C1 segment of cervical spinal cord (tissue), 14 donors: ENCODE measurements at regions not wholly inside any gene's neighbourhood (a gene's known extent, or its start where the extent isn't known, plus 50 kb on each side); places are given as distances from the start of the nearest gene placed in this dataset.

Experiments used
- DNase-seq, 14 donors: peaks; one replicate each; lab custom pipeline; 2025; lab: John Stamatoyannopoulos, UW

DNA sequence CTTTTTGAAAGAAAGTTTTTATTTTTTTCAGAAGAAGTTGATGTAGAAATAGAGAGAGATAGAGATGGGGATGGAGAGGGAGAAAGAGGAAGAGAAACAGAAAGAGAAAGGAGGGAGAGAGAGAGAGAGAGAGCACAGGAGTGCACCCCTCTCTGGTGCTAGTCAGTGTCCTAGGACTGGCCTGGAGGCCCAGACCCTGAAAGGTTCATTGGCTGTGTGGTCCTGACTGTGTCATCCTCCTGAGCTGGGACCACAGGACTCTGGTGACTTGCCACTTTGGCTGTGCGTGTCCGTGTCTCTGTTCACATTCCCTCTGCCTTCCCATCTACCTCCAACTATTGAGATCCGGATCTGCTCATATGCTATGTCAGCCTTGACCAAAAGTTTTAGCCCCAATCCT, 62.1 kb upstream of the SHH start:
- DNase-seq = no peak

- no peak for DNase-seq
Measured at GRCh38 chr7:155874010-155874409, 61.7 kb upstream of the SHH start.

GRCh38 chr7:155872678-155873369, 60.6 kb upstream of the SHH start:
- DNase-seq = no peak

GRCh38 chr7:155871211-155871610, 58.9 kb upstream of the SHH start:
- DNase-seq = no peak

DNA sequence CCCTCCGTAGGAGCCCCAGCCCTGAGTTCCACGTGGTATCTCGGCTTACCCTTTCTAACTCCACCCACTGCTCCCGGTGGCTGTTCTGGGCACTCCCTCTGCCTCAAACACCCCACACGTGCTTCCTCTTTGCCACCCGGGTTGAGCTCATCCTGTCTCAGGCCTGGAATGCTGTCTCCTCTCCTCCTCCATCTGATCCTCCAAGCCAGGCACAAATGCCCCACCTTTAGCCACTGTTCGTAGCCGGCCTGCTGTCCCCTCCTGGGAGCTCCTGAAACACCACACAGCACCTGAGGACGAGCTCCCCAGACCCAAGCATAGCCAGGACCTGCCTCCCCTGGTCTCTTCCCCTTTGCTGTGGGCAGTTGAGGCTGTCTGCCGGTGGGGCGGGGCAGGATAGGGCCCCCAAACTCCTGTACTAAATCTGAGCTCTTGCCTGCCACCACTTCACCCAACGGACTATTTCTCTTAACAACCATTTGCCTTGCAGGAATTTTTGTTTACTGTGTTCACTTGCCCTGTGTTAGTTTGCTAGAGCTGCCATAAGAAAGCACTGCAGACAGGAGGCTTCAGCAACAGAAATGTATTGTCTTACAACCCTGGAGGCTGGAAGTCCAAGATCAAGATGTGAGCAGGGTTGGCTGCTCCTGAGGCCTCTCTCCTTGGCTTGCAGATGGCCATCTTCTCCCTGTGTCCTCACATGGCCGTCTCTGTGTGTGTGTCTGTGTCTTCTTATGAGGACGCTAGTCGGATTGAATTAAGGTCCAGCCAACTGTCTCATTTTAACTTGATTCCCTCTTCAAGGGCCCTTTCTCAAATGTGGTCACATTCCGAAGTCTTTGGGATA, 58.3 kb upstream of the SHH start:
- DNase-seq = no peak

- no peak for DNase-seq
Measured at GRCh38 chr7:155869784-155870076, 57.5 kb upstream of the SHH start.

DNA sequence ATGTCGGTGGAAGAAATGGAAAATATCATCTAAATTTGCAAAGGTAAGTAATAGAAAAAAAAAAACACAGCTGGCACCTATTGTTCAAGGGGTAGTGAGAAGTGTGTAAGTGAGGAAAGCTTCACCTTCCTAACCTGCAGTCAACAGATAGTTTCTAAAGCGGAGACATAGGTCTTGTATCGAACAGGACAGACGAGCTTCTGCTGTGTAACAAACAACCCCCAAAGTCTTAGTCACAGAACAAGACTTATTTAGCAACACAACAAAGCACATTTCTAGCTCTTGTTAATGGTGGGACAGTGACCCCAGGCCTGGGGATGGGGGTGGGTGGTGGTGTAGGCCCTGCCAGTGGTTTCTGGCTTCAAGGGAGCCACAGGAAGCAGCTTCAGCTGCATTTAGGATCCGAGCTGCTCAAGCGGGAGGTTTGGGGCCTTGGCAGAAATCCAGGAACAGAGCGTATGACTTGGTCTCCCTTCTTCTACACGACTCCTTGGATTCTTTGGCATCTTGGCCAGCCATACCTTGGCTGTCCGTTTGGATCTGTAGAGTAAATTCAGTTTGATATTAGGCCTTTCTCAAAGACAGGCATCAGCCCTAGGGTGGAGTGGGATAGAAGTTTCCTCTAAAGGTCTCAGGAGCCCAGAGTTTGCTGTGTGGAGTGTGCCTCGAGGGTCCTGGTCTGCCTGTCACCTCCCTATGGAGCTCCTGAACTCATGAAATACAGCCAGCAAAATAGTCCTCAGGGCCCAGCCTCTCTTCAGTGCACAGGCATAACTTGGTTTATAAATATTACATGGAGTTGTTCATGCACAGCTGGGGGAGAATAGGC, 56.9 kb upstream of the SHH start:
- no peak for DNase-seq

- no peak for DNase-seq
Measured at GRCh38 chr7:155867734-155868400, 55.6 kb upstream of the SHH start.

DNA sequence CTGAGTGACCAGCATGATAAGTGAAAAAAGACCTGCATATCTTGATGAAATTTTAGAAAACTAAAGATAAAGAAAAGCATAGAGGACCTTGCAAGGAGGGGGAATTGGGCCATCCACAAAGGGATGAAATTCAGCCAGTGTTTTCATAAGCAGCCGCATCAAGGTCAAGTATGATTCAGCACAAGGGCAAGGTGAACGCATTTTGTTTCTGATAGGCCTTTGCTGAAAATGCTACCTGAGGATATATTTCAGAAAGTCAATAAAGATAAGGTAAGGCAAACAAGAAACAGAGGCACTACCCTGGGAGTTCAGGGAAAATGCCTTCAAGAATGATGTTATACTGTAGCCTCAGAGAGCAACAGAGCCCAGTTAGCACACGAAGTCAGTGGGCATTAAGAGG, 55.0 kb upstream of the SHH start:
- no peak for DNase-seq

- no peak for DNase-seq
Measured at GRCh38 chr7:155865830-155866525, 53.7 kb upstream of the SHH start.

DNA sequence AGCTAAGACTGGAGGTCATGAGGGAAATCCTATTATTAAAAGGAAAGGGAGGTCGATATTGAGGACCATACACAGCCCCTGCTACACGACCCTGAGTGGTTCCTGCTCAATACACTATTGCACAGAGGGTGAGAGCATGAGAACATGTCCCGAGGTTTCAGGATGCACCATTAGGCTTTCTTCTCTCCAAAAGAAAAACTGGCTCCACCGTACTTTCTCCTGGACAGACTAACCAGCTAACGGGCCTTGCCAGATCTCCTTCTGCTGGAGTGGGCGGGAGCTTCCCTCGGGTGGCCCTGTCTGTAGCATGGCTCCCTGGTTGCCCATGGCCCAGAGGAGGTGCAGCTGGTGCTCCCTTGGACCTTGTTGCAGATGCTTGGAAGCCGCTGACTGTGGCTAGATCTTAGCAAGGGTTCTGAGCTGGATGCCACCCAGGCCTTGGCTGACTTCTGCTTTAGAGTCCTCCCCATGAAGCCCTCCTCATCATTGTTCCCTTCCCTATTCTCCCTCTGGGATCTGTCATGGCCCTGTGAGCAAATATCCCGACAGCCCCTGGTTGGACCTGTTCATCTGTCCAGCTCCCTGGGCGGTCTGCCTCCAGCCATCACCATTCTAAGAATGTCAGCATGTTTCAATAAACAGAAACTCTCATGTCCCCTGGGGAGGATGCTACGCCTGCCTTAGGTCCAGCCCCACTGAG, 52.9 kb upstream of the SHH start:
- no peak for DNase-seq

DNA sequence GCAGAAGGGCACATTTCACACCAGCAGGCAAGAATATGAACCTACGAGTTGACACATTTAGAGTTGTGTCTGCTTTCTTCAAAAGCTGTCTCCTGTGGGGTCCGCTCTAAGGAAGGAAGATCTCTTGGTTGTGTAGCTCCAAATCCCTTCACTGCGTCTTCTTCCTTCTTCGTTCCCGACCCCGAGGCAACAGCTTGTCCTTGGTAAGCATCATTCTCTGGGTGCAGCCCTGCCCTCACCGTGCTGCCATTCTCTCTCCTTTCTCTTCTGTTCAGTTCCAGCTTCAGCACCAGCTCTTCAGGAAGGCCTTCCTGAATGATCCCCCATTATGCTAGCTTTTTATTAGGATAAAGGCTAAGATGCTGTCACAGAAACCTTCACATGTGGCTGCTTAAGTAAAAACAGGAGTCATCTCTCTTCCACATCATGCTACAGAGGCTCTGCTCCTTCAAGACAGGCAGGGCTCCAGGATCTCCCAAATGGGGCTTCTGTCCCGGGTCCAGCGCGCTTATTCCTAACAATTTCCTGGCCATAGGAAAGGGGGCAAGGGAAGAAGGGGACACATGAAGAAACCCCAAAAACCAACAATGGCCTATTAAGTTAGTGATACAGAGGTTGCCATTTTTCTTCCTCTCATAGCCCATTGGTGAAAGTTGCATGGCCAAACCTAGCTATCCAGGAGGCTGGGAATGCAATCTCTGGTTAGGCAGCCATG, 52.2 kb upstream of the SHH start:
- DNase-seq = no peak

GRCh38 chr7:155863721-155864151, 51.5 kb upstream of the SHH start:
- no peak for DNase-seq

DNA sequence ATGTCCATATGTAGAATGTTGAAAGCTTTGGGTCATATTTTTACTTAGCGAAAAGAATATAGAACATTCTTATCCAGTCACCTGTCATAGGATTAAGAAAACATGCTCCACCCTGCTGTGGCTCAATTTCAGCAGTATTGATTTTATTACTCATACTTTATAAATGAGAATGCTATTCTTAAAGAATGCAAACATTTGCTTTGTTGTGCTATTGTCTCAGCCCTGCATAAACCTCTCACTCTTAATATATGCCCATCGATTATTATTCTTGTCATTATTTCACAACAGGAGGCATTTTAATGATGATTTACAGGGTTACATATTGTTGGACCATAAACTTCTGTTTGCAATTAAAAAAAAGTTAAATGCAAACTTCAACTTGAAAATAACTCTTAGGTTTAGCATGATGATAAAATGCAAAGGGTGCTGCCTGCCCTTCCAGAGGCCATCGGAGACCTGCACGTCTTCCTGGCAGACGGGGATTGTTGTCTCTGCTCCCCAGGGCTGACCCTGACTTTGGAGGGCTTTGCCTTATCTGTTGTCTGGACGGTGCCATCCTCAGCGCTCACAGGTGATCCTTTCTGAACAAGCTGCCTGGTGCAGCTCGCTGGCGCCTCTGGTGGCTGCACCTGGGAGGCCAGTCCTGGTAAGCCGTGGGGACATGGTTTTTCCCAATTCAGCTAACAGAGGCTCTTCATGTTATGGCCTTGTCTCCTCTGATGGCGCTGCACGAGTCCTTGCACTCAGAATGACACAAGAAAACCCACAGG, 50.0 kb upstream of the SHH start:
- no peak for DNase-seq
